HEK293 (cell line): ENCODE measurements at regions not wholly inside any gene's neighbourhood (a gene's known extent, or its start where the extent isn't known, plus 50 kb on each side); places are given as distances from the start of the nearest gene placed in this dataset.

Experiments
- CTCF ChIP-seq: fragments of 450-650 bp; formaldehyde crosslinking; IDR thresholded peaks from 2 replicates; pipeline ENCODE4 v1.5.1; 2016; ENCODE audit warnings: missing biosample characterization, missing genetic modification characterization
- GLI2 ChIP-seq: fragments of 450-650 bp; formaldehyde crosslinking; IDR thresholded peaks from 2 replicates; pipeline ENCODE4; 2017; ENCODE audit warnings: missing biosample characterization, missing genetic modification characterization, low read depth, borderline replicate concordance
- PRDM1 ChIP-seq: fragments of 450-650 bp; formaldehyde crosslinking; IDR thresholded peaks from 2 replicates; pipeline ENCODE4; 2016; ENCODE audit warnings: missing biosample characterization, missing genetic modification characterization
- ZFP69B ChIP-seq: fragments of 450-650 bp; formaldehyde crosslinking; IDR thresholded peaks from 2 replicates; pipeline ENCODE4 v1.5.1; 2016; ENCODE audit warnings: missing biosample characterization, missing genetic modification characterization
- ZNF148 ChIP-seq: fragments of 450-650 bp; formaldehyde crosslinking; IDR thresholded peaks from 2 replicates; pipeline ENCODE4 v1.5.0; 2017; ENCODE audit warnings: missing biosample characterization, missing genetic modification characterization, borderline replicate concordance
- ZNF274 ChIP-seq, 2 experiments: fragments of 200-500 bp in 1 of 2; fragments of 450-650 bp in 1 of 2; sonication (Bioruptor generic) in 1 of 2; formaldehyde crosslinking in 1 of 2; IDR thresholded peaks; 2 replicates each; pipeline versions ENCODE4 v1.5.1 to v1.6.1; 2014 to 2016; ENCODE audit warnings: borderline replicate concordance in 1 of 2, inconsistent platforms in 1 of 2, low read length in 1 of 2, missing biosample characterization in 1 of 2, missing genetic modification characterization in 1 of 2
- ZNF473 ChIP-seq: fragments of 450-650 bp; formaldehyde crosslinking; IDR thresholded peaks from 2 replicates; pipeline ENCODE4 v1.5.1; 2017; ENCODE audit warnings: missing biosample characterization, missing genetic modification characterization
- ZNF514 ChIP-seq: fragments of 450-650 bp; formaldehyde crosslinking; IDR thresholded peaks from 2 replicates; pipeline ENCODE4 v1.5.1; 2016; ENCODE audit warnings: missing biosample characterization, missing genetic modification characterization
- ZNF555 ChIP-seq: fragments of 450-650 bp; formaldehyde crosslinking; conservative IDR thresholded peaks from 2 replicates; pipeline ENCODE4 v1.5.1; 2017; ENCODE audit warnings: missing biosample characterization, mild to moderate bottlenecking, missing genetic modification characterization, inconsistent platforms
- ZNF658 ChIP-seq: fragments of 450-650 bp; formaldehyde crosslinking; IDR thresholded peaks from 2 replicates; pipeline ENCODE4; 2016; ENCODE audit warnings: missing biosample characterization, missing genetic modification characterization

DNA sequence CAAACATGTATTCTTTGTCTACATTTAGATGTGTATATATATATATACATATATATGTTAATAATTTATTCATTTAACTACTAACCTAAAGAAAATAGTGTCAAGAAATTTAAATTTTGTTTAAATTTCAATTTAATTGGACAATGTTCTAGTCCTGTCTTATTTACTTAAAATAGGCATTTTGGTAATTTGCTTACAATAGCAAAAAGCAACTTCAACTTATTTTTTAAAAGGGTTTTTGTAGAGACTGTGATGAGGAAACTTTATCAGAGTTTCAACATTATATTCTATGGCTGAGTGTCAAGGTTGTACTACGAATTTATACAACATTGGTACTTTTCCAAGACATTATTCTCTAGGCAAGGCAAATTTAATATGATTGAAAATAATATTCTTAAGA lies 212.0 kb upstream of the ARSJ start:
- TF ChIP-seq PRDM1 (tag by site-specific recombination) = no peak
- TF ChIP-seq CTCF = no peak
- no peak for TF ChIP-seq ZNF514 (tag by site-specific recombination)
- no peak for TF ChIP-seq ZNF658 (tag by site-specific recombination)
- TF ChIP-seq ZNF274 (IDR thresholded peaks at IDR 0.05; ENCODE audit: low read length) = no peak
- no peak for TF ChIP-seq ZNF274 (tag by site-specific recombination; IDR thresholded peaks at IDR 0.05; ENCODE audit: borderline replicate concordance)
- no peak for TF ChIP-seq ZNF148 (tag by site-specific recombination)
- TF ChIP-seq ZFP69B (tag by site-specific recombination) = no peak
- TF ChIP-seq ZNF555 (tag by site-specific recombination) = no peak
- TF ChIP-seq GLI2 = no peak
- no peak for TF ChIP-seq ZNF473
